ENCODE measurements at regions not wholly inside any gene's neighbourhood (a gene's known extent, or its start where the extent isn't known, plus 50 kb on each side); places are given as distances from the start of the nearest gene placed in this dataset.

GRCh38 chr15:25959100-25959499 is 96.0 kb upstream of the ATP10A start:
- TF ChIP-seq, protein P1, sequence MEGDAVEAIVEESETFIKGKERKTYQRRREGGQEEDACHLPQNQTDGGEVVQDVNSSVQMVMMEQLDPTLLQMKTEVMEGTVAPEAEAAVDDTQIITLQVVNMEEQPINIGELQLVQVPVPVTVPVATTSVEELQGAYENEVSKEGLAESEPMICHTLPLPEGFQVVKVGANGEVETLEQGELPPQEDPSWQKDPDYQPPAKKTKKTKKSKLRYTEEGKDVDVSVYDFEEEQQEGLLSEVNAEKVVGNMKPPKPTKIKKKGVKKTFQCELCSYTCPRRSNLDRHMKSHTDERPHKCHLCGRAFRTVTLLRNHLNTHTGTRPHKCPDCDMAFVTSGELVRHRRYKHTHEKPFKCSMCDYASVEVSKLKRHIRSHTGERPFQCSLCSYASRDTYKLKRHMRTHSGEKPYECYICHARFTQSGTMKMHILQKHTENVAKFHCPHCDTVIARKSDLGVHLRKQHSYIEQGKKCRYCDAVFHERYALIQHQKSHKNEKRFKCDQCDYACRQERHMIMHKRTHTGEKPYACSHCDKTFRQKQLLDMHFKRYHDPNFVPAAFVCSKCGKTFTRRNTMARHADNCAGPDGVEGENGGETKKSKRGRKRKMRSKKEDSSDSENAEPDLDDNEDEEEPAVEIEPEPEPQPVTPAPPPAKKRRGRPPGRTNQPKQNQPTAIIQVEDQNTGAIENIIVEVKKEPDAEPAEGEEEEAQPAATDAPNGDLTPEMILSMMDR (IDR thresholded peaks at IDR 0.05), result no peak
- no peak for TF ChIP-seq POLR2A (IDR thresholded peaks at IDR 0.05)
